GM03348 (cell line): ENCODE measurements at regions not wholly inside any gene's neighbourhood (a gene's known extent, or its start where the extent isn't known, plus 50 kb on each side); places are given as distances from the start of the nearest gene placed in this dataset.
"Not testable (repeated sequence)": the region's sequence is repeated elsewhere in the genome, so short reads cannot be mapped to it uniquely, and the experiment has no call there.

Source experiments
- DNase-seq: peaks from one replicate; pipeline ENCODE4 v3.0.0; 2012; ENCODE audit warnings: low spot score

DNA sequence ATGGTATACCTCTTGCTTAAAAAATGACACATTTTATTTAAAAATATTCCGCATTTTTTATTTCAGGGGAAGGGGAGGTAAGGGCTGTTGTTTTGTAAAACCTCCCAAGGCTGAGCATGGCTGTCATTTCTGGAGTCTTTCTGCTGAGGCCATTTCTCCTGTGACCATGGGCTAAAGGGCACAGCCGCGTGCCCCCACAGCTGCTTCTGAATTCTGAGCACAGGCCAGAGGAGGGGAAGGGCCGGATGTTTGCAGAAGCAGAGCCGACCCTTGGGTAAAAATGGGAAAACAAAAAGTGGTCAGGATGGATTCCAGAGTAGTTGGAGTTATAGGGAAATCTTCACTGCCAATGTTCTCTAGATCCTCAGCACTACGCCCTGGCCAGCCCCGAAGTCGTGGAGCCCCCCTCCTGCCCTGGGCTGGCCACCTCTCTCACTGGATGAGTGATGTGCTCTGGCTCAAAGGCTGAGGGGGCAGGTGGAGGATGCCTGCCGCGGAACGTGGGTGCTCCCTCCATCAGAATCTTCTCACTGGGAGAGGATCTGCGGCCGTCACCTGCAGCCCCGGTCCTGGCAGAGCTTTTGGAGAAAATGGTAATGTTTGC lies 131.3 kb upstream of the ZEB1 start:
- no peak for DNase-seq

DNA sequence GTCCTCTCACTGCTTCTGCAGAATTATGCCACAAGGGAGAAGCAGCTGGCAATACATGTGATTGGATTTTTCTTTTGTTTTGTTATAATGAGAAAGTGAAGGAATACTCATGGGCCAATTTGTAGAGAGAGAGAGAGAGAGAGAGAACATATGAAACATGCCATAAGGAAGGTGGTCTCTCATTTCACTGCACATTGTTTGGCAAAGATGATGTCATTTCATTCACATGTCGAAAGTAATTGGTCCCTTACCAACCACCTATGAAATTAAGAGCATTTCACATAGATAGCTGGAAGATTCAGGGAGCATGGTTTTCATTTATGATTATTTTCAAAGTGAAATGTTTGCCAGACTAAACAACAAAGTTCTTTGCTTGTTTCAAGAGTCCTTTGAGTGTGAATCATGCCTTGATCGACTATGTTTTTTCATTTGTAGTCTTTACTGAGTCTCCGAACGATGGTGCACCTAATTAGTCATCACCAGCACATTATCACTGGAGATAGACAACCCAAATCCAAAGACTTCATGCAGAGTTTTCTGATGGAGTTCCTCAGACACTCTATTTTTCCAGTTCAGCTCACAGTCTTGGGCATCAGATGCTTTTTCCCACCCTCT lies 130.1 kb upstream of the ZEB1 start:
- DNase-seq = peak; percentile 39

GRCh38 chr10:31190488-31190887 lies 128.5 kb upstream of the ZEB1 start:
- DNase-seq = no peak

DNA sequence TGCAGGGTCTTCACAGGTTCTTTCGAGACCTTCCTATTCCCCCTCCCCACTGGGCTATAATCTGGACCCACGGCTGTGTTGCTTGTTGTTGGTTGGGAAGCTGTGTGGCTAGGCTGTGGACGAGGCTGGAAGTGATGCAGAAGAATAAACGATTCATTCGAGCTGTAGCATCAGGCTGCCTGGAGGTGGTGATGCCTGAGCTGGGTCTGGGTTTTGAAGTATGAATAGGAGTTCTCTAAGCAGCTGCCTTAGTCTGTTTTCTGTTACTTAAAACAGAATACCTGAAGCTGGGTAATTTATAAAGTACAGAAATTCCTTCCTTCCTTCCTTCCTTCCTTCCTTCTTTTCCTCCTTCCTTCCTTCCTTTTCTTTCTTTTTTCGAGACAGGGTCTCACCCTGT lies 126.5 kb upstream of the ZEB1 start:
- no peak for DNase-seq

- DNase-seq = no peak
These were observed 124.0 kb upstream of the ZEB1 start for GRCh38 chr10:31194986-31195385.

- no peak for DNase-seq
These were observed 121.1 kb upstream of the ZEB1 start for GRCh38 chr10:31197886-31198285.

GRCh38 chr10:31204090-31204489 lies 114.9 kb upstream of the ZEB1 start:
- DNase-seq = no peak

DNA sequence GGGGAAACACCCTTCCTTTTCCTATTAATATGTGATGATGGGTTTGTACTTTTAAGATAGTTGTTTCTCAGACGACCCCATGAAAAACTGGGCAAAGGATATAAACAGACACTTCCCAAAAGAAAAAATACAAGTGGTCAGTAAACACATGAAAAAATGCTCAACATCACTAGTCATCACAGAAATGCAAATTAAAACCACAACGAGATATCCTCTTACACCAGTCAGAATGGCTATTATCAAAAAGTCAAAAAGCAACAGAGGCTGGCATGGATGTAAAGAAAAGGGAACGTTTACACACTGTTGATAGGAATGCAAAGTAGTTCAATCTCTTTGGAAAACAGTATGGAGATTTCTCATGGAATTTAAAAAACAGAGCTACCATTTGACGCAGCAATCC lies 111.4 kb upstream of the ZEB1 start:
- DNase-seq = no peak

DNA sequence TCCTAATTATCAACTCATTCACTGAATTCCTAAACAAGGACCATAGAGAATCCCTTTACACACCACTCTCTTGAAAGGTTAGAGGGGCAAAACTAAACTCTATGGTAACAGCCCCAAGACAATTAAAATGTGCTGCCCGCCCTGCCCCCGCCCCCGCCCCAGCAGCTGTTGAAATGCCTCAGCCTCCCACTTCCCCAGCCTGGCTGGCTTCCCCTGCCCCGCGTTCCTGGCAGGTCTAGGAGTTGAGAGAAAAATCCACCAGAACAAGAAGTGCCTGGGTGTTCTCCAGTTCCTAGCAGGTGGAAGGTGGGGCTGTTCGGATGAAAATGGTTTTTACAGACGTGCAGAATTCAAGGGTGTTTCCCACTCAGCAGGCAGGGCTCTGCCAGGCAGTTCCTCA lies 109.5 kb upstream of the ZEB1 start:
- no peak for DNase-seq

DNA sequence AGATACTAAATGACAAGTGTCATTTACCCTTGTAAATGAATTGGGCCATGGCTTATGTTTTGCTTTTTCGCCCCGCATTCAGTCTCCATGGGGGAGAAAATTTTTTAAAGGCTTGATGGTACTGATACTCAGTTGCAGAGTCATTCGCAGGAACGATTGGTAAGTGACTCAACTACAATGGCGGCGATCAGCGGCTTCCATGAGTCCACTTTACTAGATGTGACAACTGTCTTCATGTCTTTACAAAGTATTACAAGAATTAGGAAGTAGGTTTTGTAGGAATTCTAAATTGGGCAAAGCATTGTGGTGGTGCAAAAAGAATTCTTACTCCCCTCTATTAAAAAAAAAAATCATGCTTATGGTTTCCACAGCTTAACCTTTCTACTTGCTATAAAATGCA lies 108.8 kb upstream of the ZEB1 start:
- DNase-seq = no peak

DNA sequence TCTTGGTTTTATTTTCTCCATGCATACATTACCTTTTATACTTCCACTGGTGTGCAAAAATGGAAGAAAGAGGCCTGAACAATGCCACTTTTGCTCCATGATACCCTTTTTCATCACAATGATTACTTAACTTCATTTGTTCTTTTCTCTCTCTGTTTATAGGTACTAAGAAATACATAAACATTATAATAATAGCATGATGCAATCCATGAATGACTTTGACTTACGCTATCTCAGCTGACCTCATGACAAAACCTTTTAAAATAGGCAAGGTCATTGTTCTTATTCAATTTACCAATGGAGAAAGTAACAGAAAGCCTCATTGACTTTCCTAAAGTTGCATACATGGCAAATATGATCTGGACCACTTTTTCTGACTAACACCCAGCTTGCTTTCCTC lies 105.1 kb upstream of the ZEB1 start:
- no peak for DNase-seq

GRCh38 chr10:31215052-31215451 lies 104.0 kb upstream of the ZEB1 start:
- no peak for DNase-seq

DNA sequence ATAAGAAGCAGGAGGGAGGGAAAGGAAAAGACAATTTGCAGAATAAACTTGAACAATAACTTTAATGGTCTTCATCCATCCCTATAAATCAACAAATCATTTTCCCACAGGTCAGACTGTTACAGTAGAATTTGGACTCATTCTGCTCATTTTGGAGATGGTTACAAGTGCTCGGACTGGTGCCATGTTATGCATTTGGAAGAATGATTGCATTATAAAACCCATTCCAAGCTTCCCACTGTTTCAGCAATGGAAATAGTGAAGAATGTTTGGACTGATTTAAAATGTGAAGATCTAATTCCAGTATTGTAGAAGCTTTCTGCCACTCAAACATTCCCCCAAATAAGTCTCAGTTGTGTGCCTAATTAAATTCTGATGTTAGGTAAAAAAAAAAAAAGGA lies 99.7 kb upstream of the ZEB1 start:
- DNase-seq = peak; percentile 20

DNA sequence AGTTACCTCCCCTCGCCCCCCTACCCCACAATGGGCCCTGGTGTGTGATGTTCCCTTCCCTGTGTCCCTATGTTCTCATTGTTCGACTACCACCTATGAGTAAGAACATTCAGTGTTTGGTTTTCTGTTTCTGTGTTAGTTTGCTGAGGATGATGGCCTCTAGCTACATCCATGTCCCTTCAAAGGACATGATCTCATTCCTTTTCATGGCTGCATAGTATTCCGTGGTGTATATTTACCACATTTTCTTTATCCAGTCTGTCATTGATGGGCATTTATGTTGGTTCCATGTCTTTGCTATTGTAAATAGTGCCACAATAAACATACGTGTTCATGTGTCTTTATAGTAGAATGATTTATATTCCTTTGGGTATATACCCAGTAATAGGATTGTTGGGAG lies 90.2 kb upstream of the ZEB1 start:
- DNase-seq = not testable (repeated sequence)

DNA sequence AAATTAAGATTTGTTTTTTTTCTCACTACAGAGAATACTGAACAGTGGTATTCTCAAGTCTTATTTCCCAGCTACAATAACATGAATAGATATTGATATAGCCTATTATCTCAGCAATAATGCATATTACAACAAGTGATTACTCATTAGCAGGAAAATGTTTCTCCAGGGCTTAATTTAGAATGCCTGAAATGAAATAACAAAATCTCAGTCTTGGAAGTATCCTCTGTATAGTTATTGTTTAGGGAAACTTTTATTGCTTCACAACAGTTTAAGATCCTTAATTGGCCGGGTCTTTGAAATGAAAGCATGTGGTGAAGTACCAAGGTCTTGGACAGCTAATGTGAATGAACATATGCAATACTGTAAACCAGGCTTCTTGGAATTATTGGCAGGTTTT lies 79.1 kb upstream of the ZEB1 start:
- no peak for DNase-seq

GRCh38 chr10:31242902-31243301 lies 76.1 kb upstream of the ZEB1 start:
- DNase-seq = peak; percentile 79

DNA sequence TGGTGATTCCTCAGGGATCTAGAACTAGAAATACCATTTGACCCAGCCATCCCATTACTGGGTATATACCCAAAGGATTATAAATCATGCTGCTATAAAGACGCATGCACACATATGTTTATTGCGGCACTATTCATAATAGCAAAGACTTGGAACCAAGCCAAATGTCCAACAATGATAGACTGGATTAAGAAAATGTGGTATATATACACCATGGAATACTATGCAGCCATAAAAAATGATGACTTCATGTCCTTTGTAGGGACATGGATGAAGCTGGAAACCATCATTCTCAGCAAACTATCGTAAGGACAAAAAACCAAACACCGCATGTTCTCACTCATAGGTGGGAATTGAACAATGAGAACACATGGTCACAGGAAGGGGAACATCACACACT lies 67.9 kb upstream of the ZEB1 start:
- DNase-seq = not testable (repeated sequence)

GRCh38 chr10:31253237-31253636 lies 65.8 kb upstream of the ZEB1 start:
- DNase-seq = no peak

DNA sequence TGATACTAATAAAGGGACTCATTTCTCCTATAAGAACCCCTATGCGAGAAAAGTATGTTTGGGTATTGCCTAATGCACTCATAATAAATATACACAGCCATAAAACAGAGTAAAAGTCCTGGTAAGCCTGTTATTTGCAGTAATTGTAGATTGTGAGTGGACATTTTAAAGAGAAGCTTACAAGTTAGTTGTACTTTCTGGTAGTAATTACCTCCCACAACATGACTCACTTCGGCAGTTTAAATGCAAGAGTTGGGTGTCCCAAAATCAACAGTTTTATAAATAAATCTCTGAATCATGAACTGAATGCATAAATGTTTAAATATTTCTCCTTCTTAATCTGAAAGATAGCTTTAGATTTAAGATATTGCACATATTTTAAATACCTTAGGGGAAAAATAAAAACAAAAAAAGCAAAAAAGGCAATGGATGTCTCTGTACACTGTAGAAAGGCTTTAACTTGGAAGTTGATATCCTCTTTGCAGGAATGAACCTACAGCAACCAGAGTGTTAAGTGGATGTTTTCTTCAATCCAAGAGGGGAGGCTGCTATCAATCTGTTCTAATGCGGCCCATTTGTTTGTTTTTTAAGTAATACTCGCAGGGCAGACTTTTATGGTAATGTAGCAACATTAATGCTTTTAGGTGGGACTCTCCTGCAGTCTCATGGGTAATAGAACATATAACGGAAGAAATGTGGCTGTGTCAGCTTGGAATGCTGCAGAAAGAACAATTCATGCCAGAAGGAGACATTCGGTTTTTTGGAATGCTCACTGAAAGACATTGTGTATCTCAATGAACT lies 57.3 kb upstream of the ZEB1 start:
- peak; percentile 62 for DNase-seq

DNA sequence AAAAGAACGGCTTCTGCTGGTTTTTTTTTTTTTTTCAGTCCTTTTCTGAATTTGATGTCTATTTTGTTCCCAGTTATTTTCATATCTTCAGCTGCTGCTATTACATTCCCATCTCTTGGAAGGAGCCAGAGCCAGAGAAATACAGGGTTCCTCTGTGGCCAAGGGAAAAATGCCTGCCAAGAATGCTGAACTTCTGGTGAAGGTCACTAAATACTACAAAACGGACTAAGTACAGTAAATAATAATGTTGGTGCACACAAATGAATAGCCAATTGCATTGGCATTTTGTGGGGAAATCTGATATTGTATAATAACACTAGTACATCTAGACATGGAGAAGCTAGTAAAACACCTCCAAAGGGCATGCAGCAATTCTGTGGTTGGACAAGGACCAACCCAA lies 56.3 kb upstream of the ZEB1 start:
- peak; percentile 64 for DNase-seq

DNA sequence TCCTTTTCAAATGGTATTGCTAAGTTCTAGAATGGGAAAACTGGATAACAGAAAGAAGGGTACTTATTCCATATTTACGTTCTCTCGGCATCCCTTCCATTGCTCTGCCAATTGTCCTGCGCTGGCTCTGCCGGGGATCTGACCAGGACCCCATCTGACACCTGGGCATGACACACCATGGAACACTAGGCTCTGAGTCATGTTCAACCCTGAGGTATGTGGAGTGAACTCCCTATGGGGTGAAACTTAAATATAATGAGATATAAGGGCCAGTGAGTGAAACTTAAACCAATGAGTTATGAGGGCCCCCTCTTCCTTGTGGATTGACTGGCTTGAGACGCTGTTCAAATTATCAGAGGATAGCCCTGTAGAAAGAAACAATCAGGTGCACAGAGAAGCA lies 55.1 kb upstream of the ZEB1 start:
- no peak for DNase-seq

- DNase-seq = no peak
These were observed 50.3 kb upstream of the ZEB1 start for GRCh38 chr10:31268444-31269303.
